B cell (primary cell): ENCODE measurements at regions not wholly inside any gene's neighbourhood (a gene's known extent, or its start where the extent isn't known, plus 50 kb on each side); places are given as distances from the start of the nearest gene placed in this dataset.

ENCODE experiments used
- CTCF ChIP-seq: fragments of 200-600 bp; IDR thresholded peaks from one replicate; pipeline ENCODE4 v1.8.0; 2022; ENCODE audit warnings: antibody characterized with exemption, mild to moderate bottlenecking
- EZH2 ChIP-seq: IDR thresholded peaks from 2 replicates; pipeline ENCODE4 v1.6.1; 2012; ENCODE audit warnings: borderline replicate concordance, low read depth, mild to moderate bottlenecking, moderate library complexity, low read length; ENCODE audit not compliant: insufficient read depth, poor library complexity, severe bottlenecking

DNA sequence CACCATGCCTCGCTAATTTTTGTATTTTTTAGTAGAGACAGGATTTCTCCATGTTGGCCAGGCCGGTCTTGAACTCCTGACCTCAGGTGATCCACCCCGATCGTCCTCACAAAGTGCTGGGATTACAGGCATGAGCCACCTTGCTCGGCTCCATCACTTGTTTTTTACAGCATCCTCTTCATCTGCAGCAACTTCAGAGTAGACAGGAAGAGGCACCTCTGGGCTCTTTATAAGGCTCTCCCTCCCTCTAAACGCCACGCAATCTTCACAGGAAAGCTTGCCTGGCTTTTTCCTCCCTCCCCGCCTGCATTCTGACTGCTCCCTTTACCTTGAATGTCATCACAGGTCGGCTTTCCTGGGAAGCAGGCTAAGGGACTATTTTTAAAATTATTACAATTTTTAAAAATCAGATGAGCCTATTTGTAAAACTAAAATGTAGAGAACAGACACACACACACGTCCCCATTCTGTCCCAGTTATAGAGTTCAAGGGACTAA lies 111.5 kb upstream of the LDB2 start:
- TF ChIP-seq CTCF (no peak), EZH2 (no peak)
